DOHH2 (cell line): ENCODE measurements at regions not wholly inside any gene's neighbourhood (a gene's known extent, or its start where the extent isn't known, plus 50 kb on each side); places are given as distances from the start of the nearest gene placed in this dataset.

ENCODE experiments used
- CTCF ChIP-seq: fragments of 200-600 bp; sonication (generic); IDR thresholded peaks from one replicate; pipeline ENCODE4 v1.5.1; 2014; ENCODE audit warnings: antibody characterized with exemption, mild to moderate bottlenecking, low read depth, low read length; ENCODE audit not compliant: poor library complexity, severe bottlenecking
- EZH2phosphoT487 ChIP-seq: fragments of 200-600 bp; sonication (generic); IDR thresholded peaks from 2 replicates; pipeline ENCODE4 v1.6.1; 2017; ENCODE audit warnings: borderline replicate concordance, mild to moderate bottlenecking, antibody characterized with exemption, low read length, moderate library complexity, mixed read lengths

GRCh38 chr6:168725802-168726201 lies 284.8 kb downstream of the SMOC2 start:
- no peak for TF ChIP-seq CTCF
- TF ChIP-seq EZH2phosphoT487, result no peak
